Kidney (tissue), 13 donors: ENCODE measurements at regions not wholly inside any gene's neighbourhood (a gene's known extent, or its start where the extent isn't known, plus 50 kb on each side); places are given as distances from the start of the nearest gene placed in this dataset.

Source experiments
- DNase-seq, 5 donors: peaks; one replicate each; pipeline ENCODE4 v3.0.0-alpha.2; 2013 to 2020
- FAIRE-seq: peaks from 2 replicates; lab custom pipeline; 2012; peaks lifted over from hg19 to GRCh38; lab: Jason Lieb, UNC
- H3K27ac ChIP-seq, 2 donors: one replicate each; pipeline ENCODE4 v1.7.0; 2013; ENCODE audit warnings: low read depth in 2 of 2, low read length in 2 of 2, inconsistent platforms in 1 of 2
- H3K27me3 ChIP-seq: one replicate; pipeline ENCODE4 v1.7.1; 2013; ENCODE audit warnings: low read length, inconsistent platforms; ENCODE audit not compliant: control insufficient read depth, insufficient read depth
- H3K36me3 ChIP-seq, 3 donors: one replicate each; pipeline versions ENCODE4 v1.7.0 to v1.7.1; 2013; ENCODE audit warnings: low read length in 3 of 3, control low read depth in 1 of 3, inconsistent platforms in 1 of 3; ENCODE audit not compliant: insufficient read depth in 3 of 3, control insufficient read depth in 2 of 3
- H3K4me1 ChIP-seq, 3 donors: one replicate each; pipeline versions ENCODE4 v1.7.0 to v1.7.1; 2013; ENCODE audit warnings: low read length in 3 of 3, inconsistent platforms in 1 of 3, low read depth in 1 of 3; ENCODE audit not compliant: control insufficient read depth in 2 of 3, insufficient read depth in 2 of 3
- H3K4me3 ChIP-seq, 3 donors: one replicate each; pipeline versions ENCODE4 v1.7.0 to v1.8.1; 2013; ENCODE audit warnings: low read length in 3 of 3, control low read depth in 1 of 3, inconsistent platforms in 1 of 3
- H3K9ac ChIP-seq, 3 donors: one replicate each; pipeline versions ENCODE4 v1.7.0 to v1.7.1; 2013; ENCODE audit warnings: low read length in 3 of 3, control low read depth in 1 of 3, inconsistent platforms in 1 of 3
- H3K9me3 ChIP-seq, 3 donors: one replicate each; pipeline versions ENCODE4 v1.7.0 to v1.7.1; 2013; ENCODE audit warnings: low read length in 3 of 3, control low read depth in 1 of 3, inconsistent platforms in 1 of 3; ENCODE audit not compliant: control insufficient read depth in 2 of 3, insufficient read depth in 1 of 3
- CTCF ChIP-seq: IDR thresholded peaks from 3 replicates; pipeline ENCODE4 v1.5.1; 2012; ENCODE audit warnings: mild to moderate bottlenecking, moderate library complexity, borderline replicate concordance; ENCODE audit not compliant: insufficient read depth; ENCODE audit errors: extremely low read depth
- intact Hi-C: fragments of 100-400 bp; cut with DNase I; formaldehyde crosslinking; loops from one replicate; pipeline ENCODE4 v1.11.1; 2022
- donor health status: control.
- donor health status: control.
- donor health status: control.
- donor health status: control.
- donor health status: control.
- donor health status: DM: yes; HTN: yes; CAD: no.
- donor health status: Normal renal cell carcinoma (clear cell type).

DNA sequence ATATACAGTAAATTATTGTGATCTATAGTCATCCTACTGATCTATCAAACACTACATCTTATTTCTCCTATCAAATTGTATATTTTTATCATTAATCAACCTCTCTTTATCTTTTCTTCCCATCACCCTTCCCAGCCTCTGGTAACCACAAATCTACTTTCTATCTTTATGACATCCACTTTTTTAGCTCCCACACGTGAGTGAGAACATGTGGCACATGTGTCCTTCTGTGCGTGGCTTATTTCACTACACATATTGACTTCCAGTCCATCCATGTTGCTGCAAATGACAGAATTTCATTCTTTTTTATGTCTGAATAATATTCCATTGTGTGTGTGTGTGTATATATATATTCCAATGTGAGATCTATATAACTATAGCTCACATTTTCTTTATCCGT, 67.8 kb upstream of the TBX5 start:
- peaks cover 31% of the 10 kb centered on the region for H3K27me3 ChIP-seq
- no peak for TF ChIP-seq CTCF
- FAIRE-seq (no peak), DNase-seq (no peak)
- no peaks in the 10 kb centered on the region for H3K4me1 ChIP-seq
- no peaks in the 10 kb centered on the region for H3K9me3 ChIP-seq
- no peak overlapping the region for H3K9ac ChIP-seq
- intact Hi-C loops = no loop called here
- H3K27ac ChIP-seq = no peak overlapping the region
- H3K36me3 ChIP-seq = no peaks in the 10 kb centered on the region
- no peak overlapping the region for H3K4me3 ChIP-seq

GRCh38 chr12:114473018-114473417, 67.1 kb upstream of the TBX5 start:
- DNase-seq (no peak), FAIRE-seq (no peak)
- Histone ChIP-seq H3K36me3 (no peaks in the 10 kb centered on the region), H3K4me1 (no peaks in the 10 kb centered on the region), H3K27me3 (peaks cover 24% of the 10 kb centered on the region), H3K9ac (no peak overlapping the region), H3K4me3 (no peak overlapping the region), H3K27ac (no peak overlapping the region), H3K9me3 (no peaks in the 10 kb centered on the region)
- TF ChIP-seq CTCF = no peak
- intact Hi-C loops = no loop called here

DNA sequence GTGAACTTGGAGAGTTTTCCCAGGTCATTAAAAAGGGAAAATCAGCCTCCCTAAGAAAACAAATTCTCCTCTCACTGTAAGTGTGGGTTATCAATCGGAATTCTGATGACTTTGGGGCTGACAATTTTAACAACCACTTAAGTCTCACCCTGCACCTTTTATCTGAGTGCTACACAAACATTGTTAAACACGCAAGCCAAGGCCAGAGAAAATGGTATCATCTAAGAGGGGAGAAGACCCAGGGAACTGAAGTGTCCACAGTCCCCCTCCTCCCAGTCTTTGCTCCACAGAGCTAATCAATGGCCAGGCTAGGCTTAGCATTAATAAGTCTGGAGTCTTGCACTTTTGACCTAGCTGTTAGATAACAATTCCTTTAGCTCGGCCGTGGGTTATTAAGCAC, 51.7 kb upstream of the TBX5 start:
- Histone ChIP-seq H3K9ac (no peak overlapping the region), H3K4me3 (no peak overlapping the region), H3K9me3 (no peaks in the 10 kb centered on the region), H3K27me3 (peaks cover 8% of the 10 kb centered on the region), H3K36me3 (no peaks in the 10 kb centered on the region), H3K27ac (no peak overlapping the region), H3K4me1 (no peaks in the 10 kb centered on the region)
- TF ChIP-seq CTCF = no peak
- no peak for DNase-seq
- intact Hi-C loops = no loop called here
- no peak for FAIRE-seq
